HCT116 (cell line): ENCODE measurements at regions not wholly inside any gene's neighbourhood (a gene's known extent, or its start where the extent isn't known, plus 50 kb on each side); places are given as distances from the start of the nearest gene placed in this dataset.

ENCODE experiments used
- ATAC-seq: fragments of 200-7000 bp; cut with Tn5 transposase; 2 replicates; pipeline ENCODE4 v1.9.1; 2020; ENCODE audit warnings: mild to moderate bottlenecking, moderate library complexity
- BruUV-seq: library from RNA; stranded (reverse); fragments of 400-500 nt; replicated peaks from 2 replicates; lab custom pipeline; 2021; lab: Mats Ljungman, UMichigan
- CTCF ChIA-PET: fragments of 300-600 bp; sonication (Branson Sonifier 250); formaldehyde crosslinking; loops from one replicate; lab custom pipeline; 2021; ENCODE audit warnings: antibody characterized with exemption; lab: Charles Lee
- POLR2A ChIA-PET: fragments of 300-600, 350-600 bp; sonication (Branson Sonifier 250); formaldehyde crosslinking; loops from one replicate; lab custom pipeline; 2021; ENCODE audit warnings: antibody characterized with exemption; lab: Charles Lee
- RAD21 ChIA-PET, 2 experiments: fragments of 300-600 bp; sonication (Branson Sonifier 250); formaldehyde crosslinking; loops; one replicate each; lab custom pipeline; 2023; ENCODE audit warnings: low total read pairs in 2 of 2; ENCODE audit not compliant: uncharacterized antibody in 2 of 2, unreplicated experiment in 2 of 2, low non-redundant PET in 1 of 2; lab: Charles Lee
- DNase-seq: peaks from one replicate; pipeline ENCODE4 v3.0.0-alpha.2; 2010; ENCODE audit warnings: low read depth, low spot score
- H2AFZ ChIP-seq: fragments of 200-600 bp; shearing (Covaris generic), sonication (generic); 2 replicates; pipeline ENCODE4 v1.6.1; 2017; ENCODE audit warnings: low read depth, mixed run types, mixed read lengths, antibody characterized with exemption, low read length; ENCODE audit not compliant: poor library complexity, severe bottlenecking
- H3K27ac ChIP-seq: 2 replicates; pipeline ENCODE4 v1.5.1; 2012; ENCODE audit warnings: low read depth, low read length
- H3K27me3 ChIP-seq: fragments of 200-600 bp; sonication (generic); 2 replicates; pipeline ENCODE4 v1.6.1; 2016; ENCODE audit warnings: mixed run types, low read length, mixed read lengths; ENCODE audit not compliant: insufficient read depth
- H3K36me3 ChIP-seq, 2 experiments: fragments of 200-500 bp in 1 of 2; fragments of 200-600 bp in 1 of 2; sonication (Bioruptor generic) in 1 of 2; sonication (generic) in 1 of 2; 2 replicates each; pipeline versions ENCODE4 v1.5.1 to v1.6.1; 2014 to 2016; ENCODE audit warnings: low read length in 2 of 2, inconsistent platforms in 1 of 2, mixed read lengths in 1 of 2, mixed run types in 1 of 2; ENCODE audit not compliant: insufficient read depth in 2 of 2, control insufficient read depth in 1 of 2
- H3K4me1 ChIP-seq, 2 experiments: fragments of 200-600 bp in 1 of 2; sonication (generic) in 1 of 2; 2 replicates each; pipeline versions ENCODE4 v1.5.1 to v1.6.1; 2012 to 2017; ENCODE audit warnings: low read length in 2 of 2, inconsistent platforms in 1 of 2, mild to moderate bottlenecking in 1 of 2, mixed read lengths in 1 of 2, mixed run types in 1 of 2, moderate library complexity in 1 of 2; ENCODE audit not compliant: insufficient read depth in 2 of 2, control insufficient read depth in 1 of 2
- H3K4me2 ChIP-seq: fragments of 200-600 bp; sonication (generic); 2 replicates; pipeline ENCODE4 v1.6.1; 2017; ENCODE audit warnings: mixed run types, low read length, mixed read lengths
- H3K4me3 ChIP-seq, 2 experiments: fragments of 200-600 bp in 1 of 2; sonication (generic) in 1 of 2; replicated peaks in 1 of 2; 2 replicates each; pipeline ENCODE4 v1.5.1; 2011 to 2016; ENCODE audit warnings: low read length in 2 of 2, control low read depth in 1 of 2, low read depth in 1 of 2, mild to moderate bottlenecking in 1 of 2, mixed read lengths in 1 of 2, mixed run types in 1 of 2
- H3K79me2 ChIP-seq: fragments of 200-600 bp; sonication (generic); 2 replicates; pipeline ENCODE4 v1.6.1; 2017; ENCODE audit warnings: mild to moderate bottlenecking, mixed run types, low read length, moderate library complexity, mixed read lengths; ENCODE audit not compliant: insufficient read depth
- H3K9ac ChIP-seq: fragments of 200-600 bp; sonication (generic); 2 replicates; pipeline ENCODE4 v1.6.1; 2016; ENCODE audit warnings: low read length, mixed read lengths
- H3K9me2 ChIP-seq: fragments of 200-600 bp; sonication (generic), shearing (Covaris generic); 2 replicates; pipeline ENCODE4 v1.6.1; 2017; ENCODE audit warnings: mixed run types, mild to moderate bottlenecking, moderate library complexity; ENCODE audit not compliant: insufficient read depth
- H3K9me3 ChIP-seq, 2 experiments: fragments of 200-500 bp in 1 of 2; fragments of 200-600 bp in 1 of 2; sonication (Bioruptor generic) in 1 of 2; sonication (generic) in 1 of 2; 2 replicates each; pipeline ENCODE4 v1.6.1; 2014 to 2017; ENCODE audit warnings: low read length in 2 of 2, mixed read lengths in 2 of 2, inconsistent platforms in 1 of 2, low read depth in 1 of 2, mild to moderate bottlenecking in 1 of 2, mixed run types in 1 of 2, moderate library complexity in 1 of 2; ENCODE audit not compliant: control insufficient read depth in 1 of 2, insufficient read depth in 1 of 2
- H4K20me1 ChIP-seq: fragments of 200-600 bp; sonication (generic), shearing (Covaris generic); 2 replicates; pipeline ENCODE4 v1.6.1; 2017; ENCODE audit warnings: mixed run types, mild to moderate bottlenecking, moderate library complexity; ENCODE audit not compliant: insufficient read depth
- ATF3 ChIP-seq: IDR thresholded peaks from 2 replicates; pipeline ENCODE4 v1.6.1; 2012
- CBX3 ChIP-seq: IDR thresholded peaks from 2 replicates; pipeline ENCODE4 v1.6.1; 2012; ENCODE audit warnings: low read depth
- CEBPB ChIP-seq: IDR thresholded peaks from 2 replicates; pipeline ENCODE4 v1.6.1; 2012; ENCODE audit warnings: low read depth
- ELF1 ChIP-seq: IDR thresholded peaks from 2 replicates; pipeline ENCODE4 v1.6.1; 2012; ENCODE audit warnings: low read depth, borderline replicate concordance
- EZH2phosphoT487 ChIP-seq: fragments of 200-600 bp; IDR thresholded peaks from 2 replicates; pipeline ENCODE4 v1.6.1; 2018; ENCODE audit warnings: antibody characterized with exemption, borderline replicate concordance
- FOSL1 ChIP-seq: IDR thresholded peaks from 2 replicates; pipeline ENCODE4 v1.6.1; 2012; ENCODE audit warnings: low read depth
- MAX ChIP-seq: IDR thresholded peaks from 2 replicates; pipeline ENCODE4 v1.6.1; 2012
- POLR2A ChIP-seq: IDR thresholded peaks from 2 replicates; pipeline ENCODE4 v1.7.0; 2011; ENCODE audit warnings: borderline replicate concordance; ENCODE audit not compliant: insufficient read depth, insufficient read length; ENCODE audit errors: extremely low read depth
- POLR2AphosphoS5 ChIP-seq: IDR thresholded peaks from 2 replicates; pipeline ENCODE4 v1.6.1; 2011; ENCODE audit warnings: mild to moderate bottlenecking, low read depth, low read length, moderate library complexity
- RAD21 ChIP-seq: IDR thresholded peaks from 2 replicates; pipeline ENCODE4 v1.6.1; 2012; ENCODE audit warnings: low read depth, mild to moderate bottlenecking
- REST ChIP-seq: IDR thresholded peaks from 2 replicates; pipeline ENCODE4 v1.6.1; 2012; ENCODE audit warnings: low read depth
- SP1 ChIP-seq: IDR thresholded peaks from 2 replicates; pipeline ENCODE4 v1.6.1; 2012; ENCODE audit warnings: low read depth
- SRF ChIP-seq: IDR thresholded peaks from 2 replicates; pipeline ENCODE4 v1.6.1; 2012; ENCODE audit warnings: low read depth
- ZFX ChIP-seq: fragments of 450-650 bp; IDR thresholded peaks from 2 replicates; pipeline ENCODE4 v1.6.1; 2017
- intact Hi-C: fragments of 100-400 bp; cut with micrococcal nuclease; formaldehyde crosslinking; loops from 2 replicates; pipeline ENCODE4 v1.10.0; 2022

- TF ChIP-seq SP1 (no peak), ZFX (no peak), SRF (no peak), RAD21 (no peak), POLR2A (no peak), CEBPB (no peak)
- TF ChIP-seq, all 23 proteins: peak for 0
These were observed 104.9 kb downstream of the ZNF429 start (continued) for GRCh38 chr19:21610341-21610740.

GRCh38 chr19:21608571-21608970 is 103.2 kb downstream of the ZNF429 start:
- Histone ChIP-seq H3K4me3 (no peak overlapping the region), H2AFZ (no peak overlapping the region), H3K27ac (no peak overlapping the region), H3K79me2 (no peaks in the 10 kb centered on the region), H3K9me3 (peaks cover 0 to 9% of the 10 kb centered on the region in 2 experiments; a peak in 2 of 4 replicates), H3K9ac (no peak overlapping the region), H3K27me3 (no peaks in the 10 kb centered on the region), H3K36me3 (no peaks in the 10 kb centered on the region), H3K4me1 (no peaks in the 10 kb centered on the region), H3K9me2 (no peaks in the 10 kb centered on the region), H3K4me2 (no peak overlapping the region), H4K20me1 (no peaks in the 10 kb centered on the region)
- TF ChIP-seq ATF3 (no peak), POLR2AphosphoS5 (no peak), EZH2phosphoT487 (no peak), POLR2A (no peak), ELF1 (no peak), CBX3 (no peak), FOSL1 (no peak), MAX (no peak), REST (no peak)
- ChIA-PET RAD21 (no interaction called here), POLR2A (no interaction called here), CTCF (no interaction called here)
- no peak for DNase-seq
- intact Hi-C loops, result no loop called here
- ATAC-seq, result no peak
- no TSS peak for BruUV-seq
